ENCODE measurements at regions not wholly inside any gene's neighbourhood (a gene's known extent, or its start where the extent isn't known, plus 50 kb on each side); places are given as distances from the start of the nearest gene placed in this dataset.

GRCh38 chr2:239482778-239483712 lies 82.2 kb upstream of the HDAC4 start (continued):
- no peak for TF ChIP-seq E2F8 (IDR thresholded peaks at IDR 0.05; ENCODE audit: low read depth, partially characterized antibody)
- no peak for TF ChIP-seq ZNF778 (CRISPR knock-in tag; IDR thresholded peaks at IDR 0.05)
- no peak for TF ChIP-seq HMGN3 (IDR thresholded peaks at IDR 0.05; ENCODE audit: borderline replicate concordance, extremely low read depth, insufficient read length, low read depth, low read length)
- TF ChIP-seq, protein P1, sequence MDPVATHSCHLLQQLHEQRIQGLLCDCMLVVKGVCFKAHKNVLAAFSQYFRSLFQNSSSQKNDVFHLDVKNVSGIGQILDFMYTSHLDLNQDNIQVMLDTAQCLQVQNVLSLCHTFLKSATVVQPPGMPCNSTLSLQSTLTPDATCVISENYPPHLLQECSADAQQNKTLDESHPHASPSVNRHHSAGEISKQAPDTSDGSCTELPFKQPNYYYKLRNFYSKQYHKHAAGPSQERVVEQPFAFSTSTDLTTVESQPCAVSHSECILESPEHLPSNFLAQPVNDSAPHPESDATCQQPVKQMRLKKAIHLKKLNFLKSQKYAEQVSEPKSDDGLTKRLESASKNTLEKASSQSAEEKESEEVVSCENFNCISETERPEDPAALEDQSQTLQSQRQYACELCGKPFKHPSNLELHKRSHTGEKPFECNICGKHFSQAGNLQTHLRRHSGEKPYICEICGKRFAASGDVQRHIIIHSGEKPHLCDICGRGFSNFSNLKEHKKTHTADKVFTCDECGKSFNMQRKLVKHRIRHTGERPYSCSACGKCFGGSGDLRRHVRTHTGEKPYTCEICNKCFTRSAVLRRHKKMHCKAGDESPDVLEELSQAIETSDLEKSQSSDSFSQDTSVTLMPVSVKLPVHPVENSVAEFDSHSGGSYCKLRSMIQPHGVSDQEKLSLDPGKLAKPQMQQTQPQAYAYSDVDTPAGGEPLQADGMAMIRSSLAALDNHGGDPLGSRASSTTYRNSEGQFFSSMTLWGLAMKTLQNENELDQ (CRISPR knock-in tag; IDR thresholded peaks at IDR 0.05; ENCODE audit: borderline replicate concordance) = no peak
- TF ChIP-seq ZNF224 (CRISPR knock-in tag; IDR thresholded peaks at IDR 0.05) = no peak
- no peak for TF ChIP-seq SREBF1 (IDR thresholded peaks at IDR 0.05; ENCODE audit: borderline replicate concordance, low read depth, low read length)
- no peak for TF ChIP-seq CHD1 (IDR thresholded peaks at IDR 0.05; ENCODE audit: low read length)
- TF ChIP-seq ZNF584 (CRISPR knock-in tag; IDR thresholded peaks at IDR 0.05; ENCODE audit: low read depth) = no peak
- no peak for TF ChIP-seq NR2C2 (CRISPR knock-in tag; IDR thresholded peaks at IDR 0.05)
- TF ChIP-seq NR2C2 (tag; IDR thresholded peaks at IDR 0.05) = no peak
